ENCODE measurements at regions not wholly inside any gene's neighbourhood (a gene's known extent, or its start where the extent isn't known, plus 50 kb on each side); places are given as distances from the start of the nearest gene placed in this dataset.
"Not testable (repeated sequence)": the region's sequence is repeated elsewhere in the genome, so short reads cannot be mapped to it uniquely, and the experiment has no call there.

GRCh38 chr2:142815375-142815774 is 62.1 kb upstream of the KYNU start:
- no peak overlapping the region for H3K27ac Mint-ChIP-seq (ENCODE audit: unreplicated experiment)
- H3K4me3 Mint-ChIP-seq (ENCODE audit: unreplicated experiment): no peak overlapping the region
- H3K4me1 Mint-ChIP-seq (ENCODE audit: unreplicated experiment): peaks cover 4% of the 10 kb centered on the region
- no peak for TF ChIP-seq CTCF (IDR thresholded peaks at IDR 0.05; ENCODE audit: unreplicated experiment)
- H3K27me3 Mint-ChIP-seq (ENCODE audit: unreplicated experiment): peaks cover 3% of the 10 kb centered on the region
- H3K9me3 Mint-ChIP-seq (ENCODE audit: unreplicated experiment): no peaks in the 10 kb centered on the region
- no peak for DNase-seq (ENCODE audit: low spot score)
- no peaks in the 10 kb centered on the region for H3K36me3 Mint-ChIP-seq (ENCODE audit: low read depth, unreplicated experiment)

DNA sequence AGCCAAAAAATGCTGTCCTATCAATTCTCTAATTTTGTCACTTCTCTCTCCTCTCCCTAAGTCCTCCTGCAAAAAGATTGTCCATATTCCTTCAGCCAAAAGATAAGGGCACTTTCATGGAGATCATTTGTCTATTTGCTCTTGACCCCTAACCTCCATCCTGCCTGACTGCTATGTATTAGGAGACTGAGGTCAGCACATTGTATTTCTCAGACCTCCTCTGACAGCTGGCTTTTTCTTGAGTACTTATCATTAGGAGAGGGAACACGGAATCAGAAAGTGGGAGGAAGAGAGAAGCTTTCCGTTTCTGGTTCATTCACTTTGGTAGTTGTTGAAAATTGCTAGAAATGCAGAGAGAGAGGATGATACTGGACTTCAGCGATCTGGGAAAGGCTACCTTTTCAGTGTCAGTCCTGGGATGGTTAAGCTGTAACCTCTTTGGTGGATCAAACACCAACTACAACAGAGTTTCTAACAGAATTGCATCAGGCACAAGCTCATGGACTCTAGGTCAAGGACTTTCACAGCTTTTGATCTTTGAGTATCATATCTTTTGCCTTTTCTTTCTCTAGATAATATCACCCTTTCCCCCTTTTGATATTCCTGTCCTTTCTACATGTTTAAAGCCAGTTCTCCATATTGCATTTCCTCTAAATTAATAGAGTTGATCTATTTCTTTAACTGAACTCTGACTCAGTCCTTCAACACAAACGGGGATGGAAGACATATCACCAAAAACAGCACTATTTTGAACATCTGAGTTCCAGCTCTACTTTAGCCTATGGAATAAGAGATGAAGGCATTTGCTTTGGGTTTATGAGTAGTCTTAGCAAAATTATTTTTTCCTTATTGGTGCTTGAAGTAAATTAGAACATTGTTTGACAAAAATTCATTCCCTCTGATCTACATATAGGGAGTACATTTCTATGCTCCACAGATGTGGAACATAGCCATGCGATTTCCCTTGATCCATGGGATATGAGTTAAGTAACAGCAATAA is 63.3 kb upstream of the KYNU start:
- H3K27me3 Mint-ChIP-seq (ENCODE audit: unreplicated experiment): peaks cover 3% of the 10 kb centered on the region
- H3K4me1 Mint-ChIP-seq (ENCODE audit: unreplicated experiment): peaks cover 4% of the 10 kb centered on the region
- no peak overlapping the region for H3K27ac Mint-ChIP-seq (ENCODE audit: unreplicated experiment)
- H3K9me3 Mint-ChIP-seq (ENCODE audit: unreplicated experiment): no peaks in the 10 kb centered on the region
- TF ChIP-seq CTCF (IDR thresholded peaks at IDR 0.05; ENCODE audit: unreplicated experiment): no peak
- no peak overlapping the region for H3K4me3 Mint-ChIP-seq (ENCODE audit: unreplicated experiment)
- no peak for DNase-seq (ENCODE audit: low spot score)
- H3K36me3 Mint-ChIP-seq (ENCODE audit: low read depth, unreplicated experiment): no peaks in the 10 kb centered on the region

GRCh38 chr2:142811644-142812043 is 65.8 kb upstream of the KYNU start:
- not testable (repeated sequence) for DNase-seq (ENCODE audit: low spot score); H3K9me3 Mint-ChIP-seq (ENCODE audit: unreplicated experiment); H3K36me3 Mint-ChIP-seq (ENCODE audit: low read depth, unreplicated experiment); H3K27me3 Mint-ChIP-seq (ENCODE audit: unreplicated experiment); H3K27ac Mint-ChIP-seq (ENCODE audit: unreplicated experiment); H3K4me3 Mint-ChIP-seq (ENCODE audit: unreplicated experiment); H3K4me1 Mint-ChIP-seq (ENCODE audit: unreplicated experiment)

DNA sequence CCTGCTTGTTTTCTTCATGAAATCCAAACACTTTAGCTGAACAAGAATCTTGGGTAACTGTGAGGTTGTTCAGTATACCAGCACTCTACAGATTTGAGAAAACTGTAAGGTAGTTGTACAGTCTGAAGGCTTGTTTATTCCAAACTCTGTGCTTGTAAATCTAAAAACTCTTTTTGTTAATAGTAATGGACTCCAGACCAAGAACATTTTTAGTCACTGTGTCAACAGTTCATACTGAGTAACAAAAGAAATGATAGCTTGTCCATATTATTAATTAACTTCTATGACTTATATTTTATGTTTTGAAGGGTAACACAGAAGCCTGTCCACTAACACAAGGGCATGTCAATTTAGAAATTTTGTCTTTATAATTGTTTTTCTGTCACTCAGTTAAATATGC is 72.2 kb upstream of the KYNU start:
- Mint-ChIP-seq H3K4me3 (ENCODE audit: unreplicated experiment) (no peak overlapping the region), H3K4me1 (ENCODE audit: unreplicated experiment) (no peaks in the 10 kb centered on the region), H3K27ac (ENCODE audit: unreplicated experiment) (no peak overlapping the region), H3K36me3 (ENCODE audit: low read depth, unreplicated experiment) (no peaks in the 10 kb centered on the region), H3K9me3 (ENCODE audit: unreplicated experiment) (no peaks in the 10 kb centered on the region), H3K27me3 (ENCODE audit: unreplicated experiment) (no peaks in the 10 kb centered on the region)
- no peak for TF ChIP-seq CTCF (IDR thresholded peaks at IDR 0.05; ENCODE audit: unreplicated experiment)
- no peak for DNase-seq (ENCODE audit: low spot score)

GRCh38 chr2:142803158-142803557 is 74.3 kb upstream of the KYNU start:
- Mint-ChIP-seq H3K27ac (ENCODE audit: unreplicated experiment) (no peak overlapping the region), H3K9me3 (ENCODE audit: unreplicated experiment) (no peaks in the 10 kb centered on the region), H3K27me3 (ENCODE audit: unreplicated experiment) (no peaks in the 10 kb centered on the region), H3K4me3 (ENCODE audit: unreplicated experiment) (no peak overlapping the region), H3K4me1 (ENCODE audit: unreplicated experiment) (no peaks in the 10 kb centered on the region), H3K36me3 (ENCODE audit: low read depth, unreplicated experiment) (no peaks in the 10 kb centered on the region)
- no peak for DNase-seq (ENCODE audit: low spot score)
- TF ChIP-seq CTCF (IDR thresholded peaks at IDR 0.05; ENCODE audit: unreplicated experiment): no peak

All from endothelial cell (in vitro differentiated cells).